Activated CD4-positive, alpha-beta T cell treated with anti-CD3 and anti-CD28 coated beads, Interleukin-2, amount 10 ng/mL, durations not matched to agents 24 days and 14 days (primary cell): ENCODE measurements at regions not wholly inside any gene's neighbourhood (a gene's known extent, or its start where the extent isn't known, plus 50 kb on each side); places are given as distances from the start of the nearest gene placed in this dataset.
A peak's percentile ranks its signal among the peaks of the same experiment; 100 is the strongest.

Experiments used
- DNase-seq: peaks from one replicate; pipeline ENCODE4 v3.0.0; 2022
- H3K27ac Mint-ChIP-seq: one replicate; pipeline ENCODE4 v1.8.0; 2022; ENCODE audit warnings: mild to moderate bottlenecking, mixed read lengths
- H3K27me3 Mint-ChIP-seq: one replicate; pipeline ENCODE4 v1.8.0; 2022; ENCODE audit warnings: mixed read lengths
- H3K36me3 Mint-ChIP-seq: one replicate; pipeline ENCODE4 v1.8.0; 2022; ENCODE audit warnings: low read depth, mild to moderate bottlenecking, mixed read lengths
- H3K4me1 Mint-ChIP-seq: one replicate; pipeline ENCODE4 v1.8.0; 2021; ENCODE audit warnings: mixed read lengths
- H3K4me3 Mint-ChIP-seq: one replicate; pipeline ENCODE4 v1.8.0; 2022; ENCODE audit warnings: mild to moderate bottlenecking, moderate library complexity, mixed read lengths
- H3K9me3 Mint-ChIP-seq: one replicate; pipeline ENCODE4 v1.8.0; 2021; ENCODE audit warnings: mixed read lengths
- intact Hi-C: fragments of 100-400 bp; cut with micrococcal nuclease; formaldehyde crosslinking; loops from one replicate; pipeline ENCODE4 v1.15.1; 2023

- Mint-ChIP-seq H3K9me3 (no peaks in the 10 kb centered on the region), H3K4me3 (no peak overlapping the region), H3K27me3 (no peaks in the 10 kb centered on the region), H3K27ac (no peak overlapping the region), H3K4me1 (peaks cover under 1% of the 10 kb centered on the region), H3K36me3 (no peaks in the 10 kb centered on the region)
- intact Hi-C loops: no loop called here
- no peak for DNase-seq
These were observed 584.7 kb upstream of the SLC35B3 start for GRCh38 chr6:9020001-9020400.

GRCh38 chr6:9009931-9010330, 574.6 kb upstream of the SLC35B3 start:
- intact Hi-C loops: no loop called here
- H3K4me1 Mint-ChIP-seq: no peaks in the 10 kb centered on the region
- H3K9me3 Mint-ChIP-seq: no peaks in the 10 kb centered on the region
- no peaks in the 10 kb centered on the region for H3K36me3 Mint-ChIP-seq
- no peak overlapping the region for H3K27ac Mint-ChIP-seq
- no peaks in the 10 kb centered on the region for H3K27me3 Mint-ChIP-seq
- no peak overlapping the region for H3K4me3 Mint-ChIP-seq
- no peak for DNase-seq

- H3K36me3 Mint-ChIP-seq: no peaks in the 10 kb centered on the region
- no peaks in the 10 kb centered on the region for H3K27me3 Mint-ChIP-seq
- H3K4me1 Mint-ChIP-seq: no peaks in the 10 kb centered on the region
- no peaks in the 10 kb centered on the region for H3K9me3 Mint-ChIP-seq
- intact Hi-C loops: no loop called here
- no peak overlapping the region for H3K27ac Mint-ChIP-seq
- H3K4me3 Mint-ChIP-seq: no peak overlapping the region
- no peak for DNase-seq
These were observed 571.7 kb upstream of the SLC35B3 start for GRCh38 chr6:9007027-9007426.

GRCh38 chr6:9002833-9003232, 567.5 kb upstream of the SLC35B3 start:
- intact Hi-C loops: no loop called here
- Mint-ChIP-seq H3K27ac (no peak overlapping the region), H3K9me3 (no peaks in the 10 kb centered on the region), H3K27me3 (no peaks in the 10 kb centered on the region), H3K4me3 (no peak overlapping the region), H3K36me3 (no peaks in the 10 kb centered on the region), H3K4me1 (no peaks in the 10 kb centered on the region)
- DNase-seq: no peak

- Mint-ChIP-seq H3K36me3 (no peaks in the 10 kb centered on the region), H3K27ac (no peak overlapping the region), H3K9me3 (no peaks in the 10 kb centered on the region), H3K4me1 (no peaks in the 10 kb centered on the region), H3K4me3 (no peak overlapping the region), H3K27me3 (no peaks in the 10 kb centered on the region)
- intact Hi-C loops: no loop called here
- no peak for DNase-seq
These were observed 559.8 kb upstream of the SLC35B3 start for GRCh38 chr6:8995156-8995555.

GRCh38 chr6:8993111-8993510, 557.8 kb upstream of the SLC35B3 start:
- H3K9me3 Mint-ChIP-seq: no peaks in the 10 kb centered on the region
- H3K4me3 Mint-ChIP-seq: no peak overlapping the region
- intact Hi-C loops: no loop called here

GRCh38 chr6:8991844-8992243, 556.5 kb upstream of the SLC35B3 start:
- Mint-ChIP-seq H3K9me3 (no peaks in the 10 kb centered on the region), H3K4me1 (no peaks in the 10 kb centered on the region), H3K27me3 (no peaks in the 10 kb centered on the region), H3K36me3 (no peaks in the 10 kb centered on the region), H3K27ac (no peak overlapping the region), H3K4me3 (no peak overlapping the region)
- no peak for DNase-seq
- intact Hi-C loops: no loop called here

More at GRCh38 chr6:8993111-8993510, 557.8 kb upstream of the SLC35B3 start:
- Mint-ChIP-seq H3K27ac (no peak overlapping the region), H3K36me3 (no peaks in the 10 kb centered on the region), H3K27me3 (no peaks in the 10 kb centered on the region), H3K4me1 (no peaks in the 10 kb centered on the region)
- DNase-seq: no peak

- H3K4me3 Mint-ChIP-seq: no peak overlapping the region
- H3K27ac Mint-ChIP-seq: no peak overlapping the region
- DNase-seq: no peak
- intact Hi-C loops: no loop called here
- no peaks in the 10 kb centered on the region for H3K4me1 Mint-ChIP-seq
- H3K36me3 Mint-ChIP-seq: no peaks in the 10 kb centered on the region
- no peaks in the 10 kb centered on the region for H3K9me3 Mint-ChIP-seq
- no peaks in the 10 kb centered on the region for H3K27me3 Mint-ChIP-seq
These were observed 554.7 kb upstream of the SLC35B3 start for GRCh38 chr6:8990075-8990474.

- Mint-ChIP-seq H3K27ac (no peak overlapping the region), H3K4me3 (no peak overlapping the region), H3K4me1 (no peaks in the 10 kb centered on the region), H3K27me3 (no peaks in the 10 kb centered on the region), H3K9me3 (no peaks in the 10 kb centered on the region), H3K36me3 (no peaks in the 10 kb centered on the region)
- intact Hi-C loops: loop anchor here (1.0 to 5.0 kb wide), 3 partner anchors 429 to 1452 kb away; no protein-coding TSS in a partner anchor
- DNase-seq: peak; percentile 86
These were observed 547.9 kb upstream of the SLC35B3 start for GRCh38 chr6:8983202-8983688.

GRCh38 chr6:8982668-8983067, 547.3 kb upstream of the SLC35B3 start:
- Mint-ChIP-seq H3K4me3 (no peak overlapping the region), H3K9me3 (no peaks in the 10 kb centered on the region), H3K27ac (no peak overlapping the region), H3K36me3 (no peaks in the 10 kb centered on the region), H3K27me3 (no peaks in the 10 kb centered on the region), H3K4me1 (no peaks in the 10 kb centered on the region)
- intact Hi-C loops: loop anchor here (1.0 to 5.0 kb wide), 3 partner anchors 430 to 1452 kb away; no protein-coding TSS in a partner anchor
- no peak for DNase-seq

- no peaks in the 10 kb centered on the region for H3K4me1 Mint-ChIP-seq
- no peak overlapping the region for H3K4me3 Mint-ChIP-seq
- no peak for DNase-seq
- H3K36me3 Mint-ChIP-seq: no peaks in the 10 kb centered on the region
- H3K27me3 Mint-ChIP-seq: no peaks in the 10 kb centered on the region
- H3K9me3 Mint-ChIP-seq: peaks cover 3% of the 10 kb centered on the region
- intact Hi-C loops: no loop called here
- H3K27ac Mint-ChIP-seq: no peak overlapping the region
These were observed 538.0 kb upstream of the SLC35B3 start for GRCh38 chr6:8973395-8973794.

GRCh38 chr6:8969747-8970146, 534.4 kb upstream of the SLC35B3 start:
- intact Hi-C loops: no loop called here
- Mint-ChIP-seq H3K9me3 (peaks cover 3% of the 10 kb centered on the region), H3K4me3 (no peak overlapping the region), H3K4me1 (no peaks in the 10 kb centered on the region), H3K27ac (no peak overlapping the region), H3K27me3 (no peaks in the 10 kb centered on the region), H3K36me3 (no peaks in the 10 kb centered on the region)
- DNase-seq: no peak

GRCh38 chr6:8958894-8959511, 523.7 kb upstream of the SLC35B3 start:
- intact Hi-C loops: no loop called here
- Mint-ChIP-seq H3K27ac (no peak overlapping the region), H3K4me1 (no peaks in the 10 kb centered on the region), H3K9me3 (no peaks in the 10 kb centered on the region), H3K36me3 (no peaks in the 10 kb centered on the region), H3K4me3 (no peak overlapping the region), H3K27me3 (no peaks in the 10 kb centered on the region)
- no peak for DNase-seq

- DNase-seq: no peak
- H3K9me3 Mint-ChIP-seq: no peaks in the 10 kb centered on the region
- intact Hi-C loops: no loop called here
- H3K27me3 Mint-ChIP-seq: no peaks in the 10 kb centered on the region
- no peaks in the 10 kb centered on the region for H3K36me3 Mint-ChIP-seq
- no peak overlapping the region for H3K4me3 Mint-ChIP-seq
- no peaks in the 10 kb centered on the region for H3K4me1 Mint-ChIP-seq
- H3K27ac Mint-ChIP-seq: no peak overlapping the region
These were observed 518.0 kb upstream of the SLC35B3 start for GRCh38 chr6:8953310-8953709.

- intact Hi-C loops: no loop called here
- H3K9me3 Mint-ChIP-seq: no peaks in the 10 kb centered on the region
- no peak for DNase-seq
- H3K36me3 Mint-ChIP-seq: no peaks in the 10 kb centered on the region
- no peaks in the 10 kb centered on the region for H3K4me1 Mint-ChIP-seq
- H3K27me3 Mint-ChIP-seq: no peaks in the 10 kb centered on the region
- no peak overlapping the region for H3K27ac Mint-ChIP-seq
- H3K4me3 Mint-ChIP-seq: no peak overlapping the region
These were observed 513.4 kb upstream of the SLC35B3 start for GRCh38 chr6:8948733-8949132.
